ENCODE measurements at regions not wholly inside any gene's neighbourhood (a gene's known extent, or its start where the extent isn't known, plus 50 kb on each side); places are given as distances from the start of the nearest gene placed in this dataset.

GRCh38 chr20:24833592-24833991, 115.5 kb upstream of the CST7 start:
- no peak for DNase-seq (ENCODE audit: low spot score, unreplicated experiment)
- Mint-ChIP-seq H3K27ac (no peak overlapping the region), H3K27me3 (no peaks in the 10 kb centered on the region), H3K4me3 (ENCODE audit: low read depth) (no peak overlapping the region), H3K36me3 (ENCODE audit: insufficient read depth) (no peaks in the 10 kb centered on the region), H3K4me1 (ENCODE audit: low read depth) (peaks cover 6% of the 10 kb centered on the region), H3K9me3 (ENCODE audit: low read depth) (no peaks in the 10 kb centered on the region)
- TF ChIP-seq CTCF (IDR thresholded peaks at IDR 0.05; ENCODE audit: unreplicated experiment), result no peak

GRCh38 chr20:24834310-24834709, 114.8 kb upstream of the CST7 start:
- Mint-ChIP-seq H3K36me3 (ENCODE audit: insufficient read depth) (no peaks in the 10 kb centered on the region), H3K4me1 (ENCODE audit: low read depth) (peaks cover 6% of the 10 kb centered on the region)

GRCh38 chr20:24835195-24835594, 113.9 kb upstream of the CST7 start:
- H3K27ac Mint-ChIP-seq, result no peak overlapping the region
- no peak overlapping the region for H3K4me3 Mint-ChIP-seq (ENCODE audit: low read depth)
- no peaks in the 10 kb centered on the region for H3K9me3 Mint-ChIP-seq (ENCODE audit: low read depth)
- DNase-seq (ENCODE audit: low spot score, unreplicated experiment), result no peak
- no peak for TF ChIP-seq CTCF (IDR thresholded peaks at IDR 0.05; ENCODE audit: unreplicated experiment)
- H3K27me3 Mint-ChIP-seq, result peaks cover 3% of the 10 kb centered on the region
- peaks cover 6% of the 10 kb centered on the region for H3K4me1 Mint-ChIP-seq (ENCODE audit: low read depth)
- no peaks in the 10 kb centered on the region for H3K36me3 Mint-ChIP-seq (ENCODE audit: insufficient read depth)

More at GRCh38 chr20:24834310-24834709, 114.8 kb upstream of the CST7 start:
- no peak for TF ChIP-seq CTCF (IDR thresholded peaks at IDR 0.05; ENCODE audit: unreplicated experiment)
- no peak for DNase-seq (ENCODE audit: low spot score, unreplicated experiment)
- no peak overlapping the region for H3K4me3 Mint-ChIP-seq (ENCODE audit: low read depth)
- H3K27ac Mint-ChIP-seq, result no peak overlapping the region
- no peaks in the 10 kb centered on the region for H3K27me3 Mint-ChIP-seq
- no peaks in the 10 kb centered on the region for H3K9me3 Mint-ChIP-seq (ENCODE audit: low read depth)

- Mint-ChIP-seq H3K4me3 (ENCODE audit: low read depth) (no peak overlapping the region), H3K4me1 (ENCODE audit: low read depth) (peaks cover 6% of the 10 kb centered on the region), H3K36me3 (ENCODE audit: insufficient read depth) (no peaks in the 10 kb centered on the region), H3K9me3 (ENCODE audit: low read depth) (no peaks in the 10 kb centered on the region), H3K27ac (no peak overlapping the region), H3K27me3 (peaks cover 3% of the 10 kb centered on the region)
- TF ChIP-seq CTCF (IDR thresholded peaks at IDR 0.05; ENCODE audit: unreplicated experiment), result no peak
- no peak for DNase-seq (ENCODE audit: low spot score, unreplicated experiment)
Observed at GRCh38 chr20:24836041-24836533, 113.0 kb upstream of the CST7 start.

- no peaks in the 10 kb centered on the region for H3K9me3 Mint-ChIP-seq (ENCODE audit: low read depth)
- TF ChIP-seq CTCF (IDR thresholded peaks at IDR 0.05; ENCODE audit: unreplicated experiment), result no peak
- H3K4me3 Mint-ChIP-seq (ENCODE audit: low read depth), result no peak overlapping the region
- H3K4me1 Mint-ChIP-seq (ENCODE audit: low read depth), result peaks cover 6% of the 10 kb centered on the region
- no peaks in the 10 kb centered on the region for H3K36me3 Mint-ChIP-seq (ENCODE audit: insufficient read depth)
- no peak for DNase-seq (ENCODE audit: low spot score, unreplicated experiment)
- no peak overlapping the region for H3K27ac Mint-ChIP-seq
- H3K27me3 Mint-ChIP-seq, result peaks cover 3% of the 10 kb centered on the region
Observed at GRCh38 chr20:24836661-24837299, 112.3 kb upstream of the CST7 start.
